HepG2 (cell line): ENCODE measurements at regions not wholly inside any gene's neighbourhood (a gene's known extent, or its start where the extent isn't known, plus 50 kb on each side); places are given as distances from the start of the nearest gene placed in this dataset.

Source experiments
- ATAC-seq: fragments of 200-7000 bp; cut with Tn5 transposase; 3 replicates; pipeline ENCODE4 v1.9.1; 2020; ENCODE audit warnings: mild to moderate bottlenecking, moderate library complexity
- BruUV-seq: library from RNA; stranded (reverse); fragments of 400-500 nt; replicated peaks from 2 replicates; lab custom pipeline; 2021; lab: Mats Ljungman, UMichigan
- CTCF ChIA-PET: fragments of 300-600 bp; formaldehyde crosslinking; extraction: SDS; loops from one replicate; lab custom pipeline; 2021; ENCODE audit warnings: low total read pairs, inconsistent platforms, low intra/inter-chr PET ratio; lab: Yijun Ruan, JAX
- POLR2A ChIA-PET: fragments of 350-600 bp; sonication (Branson Sonifier 250); formaldehyde crosslinking; loops from one replicate; lab custom pipeline; 2020; ENCODE audit warnings: antibody characterized with exemption, inconsistent platforms; lab: Yijun Ruan, JAX
- DNase-seq: peaks from one replicate; pipeline ENCODE4 v3.0.0-alpha.2; 2015; ENCODE audit warnings: low spot score
- FAIRE-seq: peaks from 3 replicates; lab custom pipeline; 2011; peaks lifted over from hg19 to GRCh38; lab: Jason Lieb, UNC
- H2AFZ ChIP-seq: one replicate; pipeline ENCODE4 v1.6.1; 2011; ENCODE audit warnings: low read length, inconsistent platforms
- H3K27ac ChIP-seq: fragments of 300-600 bp; 3 replicates; pipeline ENCODE4 v1.8.0; 2011; ENCODE audit warnings: mixed run types, mild to moderate bottlenecking, mixed read lengths, low read length, inconsistent platforms; ENCODE audit not compliant: insufficient read depth; ENCODE audit errors: extremely low read length
- H3K27me3 ChIP-seq, 2 experiments: fragments of 200-600 bp in 1 of 2; 2 replicates in 1 of 2; 3 replicates in 1 of 2; pipeline versions ENCODE4 v1.6.0 to v1.8.0; 2011; ENCODE audit warnings: low read length in 2 of 2, mild to moderate bottlenecking in 2 of 2, moderate library complexity in 2 of 2, inconsistent platforms in 1 of 2; ENCODE audit not compliant: insufficient read depth in 2 of 2, control insufficient read depth in 1 of 2
- H3K36me3 ChIP-seq, 2 experiments: fragments of 200-600 bp in 1 of 2; replicated peaks in 1 of 2; 2 replicates in 1 of 2; 3 replicates in 1 of 2; pipeline versions ENCODE4 v1.5.1 to v1.8.0; 2011; ENCODE audit warnings: low read length in 2 of 2, inconsistent platforms in 1 of 2; ENCODE audit not compliant: insufficient read depth in 2 of 2, control insufficient read depth in 1 of 2
- H3K4me1 ChIP-seq: 2 replicates; pipeline ENCODE4 v1.5.1; 2012; ENCODE audit warnings: low read length, inconsistent platforms; ENCODE audit not compliant: insufficient read depth
- H3K4me2 ChIP-seq: 2 replicates; pipeline ENCODE4 v1.6.0; 2011; ENCODE audit warnings: low read depth, low read length, inconsistent platforms
- H3K4me3 ChIP-seq, 3 experiments: fragments of 200-600 bp in 1 of 3; sonication (generic), shearing (Covaris generic) in 1 of 3; replicated peaks in 1 of 3; 2 replicates each; pipeline ENCODE4 v1.5.1; 2011 to 2016; ENCODE audit warnings: low read length in 3 of 3, inconsistent platforms in 2 of 3, low read depth in 2 of 3, mild to moderate bottlenecking in 2 of 3, control low read depth in 1 of 3, mixed read lengths in 1 of 3; ENCODE audit not compliant: insufficient read depth in 1 of 3
- H3K79me2 ChIP-seq: one replicate; pipeline ENCODE4 v1.6.1; 2011; ENCODE audit warnings: low read length, inconsistent platforms; ENCODE audit not compliant: insufficient read depth
- H3K9ac ChIP-seq: 2 replicates; pipeline ENCODE4 v1.6.0; 2011; ENCODE audit warnings: mild to moderate bottlenecking, low read depth, low read length, inconsistent platforms; ENCODE audit not compliant: insufficient read depth
- H3K9me3 ChIP-seq: 2 replicates; pipeline ENCODE4 v1.5.1; 2012; ENCODE audit warnings: mild to moderate bottlenecking, low read length
- H4K20me1 ChIP-seq: 2 replicates; pipeline ENCODE4 v1.6.0; 2011; ENCODE audit warnings: inconsistent platforms, mild to moderate bottlenecking, low read length, moderate library complexity; ENCODE audit not compliant: insufficient read depth
- AGO1 ChIP-seq: fragments of 200-400 bp; formaldehyde crosslinking; IDR thresholded peaks from 2 replicates; pipeline ENCODE4 v1.6.1; 2017; ENCODE audit warnings: mild to moderate bottlenecking, low read depth, low read length, moderate library complexity; ENCODE audit not compliant: poor library complexity, severe bottlenecking
- DPF2 ChIP-seq: sonication (generic); formaldehyde crosslinking; IDR thresholded peaks from 2 replicates; pipeline ENCODE4 v1.4.0; 2020; ENCODE audit warnings: mild to moderate bottlenecking, low read depth, missing genetic modification reagents, borderline replicate concordance
- EED ChIP-seq: sonication (generic); formaldehyde crosslinking; IDR thresholded peaks from 2 replicates; pipeline ENCODE4 v1.5.0; 2020; ENCODE audit warnings: mild to moderate bottlenecking, missing genetic modification reagents
- GFI1 ChIP-seq: sonication (generic); formaldehyde crosslinking; IDR thresholded peaks from 2 replicates; pipeline ENCODE4 v1.5.0; 2020; ENCODE audit warnings: missing genetic modification reagents, mild to moderate bottlenecking, borderline replicate concordance
- HNRNPH1 ChIP-seq: fragments of 200-400 bp; formaldehyde crosslinking; optimal IDR thresholded peaks from 2 replicates; pipeline ENCODE3; 2017; ENCODE audit warnings: mild to moderate bottlenecking, low read depth, low read length
- HNRNPL ChIP-seq: fragments of 200-400 bp; formaldehyde crosslinking; IDR thresholded peaks from 2 replicates; pipeline ENCODE4 v1.6.1; 2017; ENCODE audit warnings: mild to moderate bottlenecking, low read depth, low read length
- MAF1 ChIP-seq: sonication (generic); formaldehyde crosslinking; IDR thresholded peaks from 2 replicates; pipeline ENCODE4 v1.5.0; 2020; ENCODE audit warnings: missing genetic modification reagents, borderline replicate concordance
- MEIS1 ChIP-seq: sonication (generic); formaldehyde crosslinking; IDR thresholded peaks from 2 replicates; pipeline ENCODE4 v1.9.0; 2021; ENCODE audit warnings: mild to moderate bottlenecking, missing genetic modification reagents, moderate library complexity, borderline replicate concordance
- MYC ChIP-seq: sonication (generic); formaldehyde crosslinking; IDR thresholded peaks from 2 replicates; pipeline ENCODE4 v1.9.0; 2021; ENCODE audit warnings: missing genetic modification reagents, borderline replicate concordance
- NFIB ChIP-seq: sonication (generic); formaldehyde crosslinking; IDR thresholded peaks from 2 replicates; pipeline ENCODE4 v1.9.0; 2021; ENCODE audit warnings: missing genetic modification reagents, mild to moderate bottlenecking, borderline replicate concordance
- POLR2G ChIP-seq: fragments of 200-400 bp; formaldehyde crosslinking; IDR thresholded peaks from 2 replicates; pipeline ENCODE4 v1.6.1; 2018; ENCODE audit warnings: mild to moderate bottlenecking, low read depth, low read length, moderate library complexity
- RARA ChIP-seq: IDR thresholded peaks from 2 replicates; pipeline ENCODE4 v1.6.1; 2016; ENCODE audit warnings: missing genetic modification reagents, missing compliant biosample characterization
- RCOR2 ChIP-seq: IDR thresholded peaks from 2 replicates; pipeline ENCODE4 v1.6.1; 2016; ENCODE audit warnings: missing biosample characterization, missing genetic modification reagents
- SMAD9 ChIP-seq: sonication (generic); formaldehyde crosslinking; IDR thresholded peaks from 2 replicates; pipeline ENCODE4 v1.5.1; 2020; ENCODE audit warnings: mild to moderate bottlenecking, missing genetic modification reagents
- ZMYM3 ChIP-seq: sonication (generic); formaldehyde crosslinking; IDR thresholded peaks from 2 replicates; pipeline ENCODE4 v1.5.1; 2020; ENCODE audit warnings: mild to moderate bottlenecking, missing genetic modification reagents
- ZNF12 ChIP-seq: sonication (generic); formaldehyde crosslinking; IDR thresholded peaks from 2 replicates; pipeline ENCODE4 v1.5.0; 2020; ENCODE audit warnings: missing genetic modification reagents
- ZNF552 ChIP-seq: sonication (generic); formaldehyde crosslinking; IDR thresholded peaks from 2 replicates; pipeline ENCODE4 v1.9.0; 2022; ENCODE audit warnings: missing genetic modification reagents, mild to moderate bottlenecking, borderline replicate concordance
- ZNF691 ChIP-seq: sonication (generic); formaldehyde crosslinking; IDR thresholded peaks from 2 replicates; pipeline ENCODE4 v1.4.0; 2020; ENCODE audit warnings: missing genetic modification reagents, low read depth, mild to moderate bottlenecking, borderline replicate concordance
- ZNF720 ChIP-seq: sonication (generic); formaldehyde crosslinking; IDR thresholded peaks from 2 replicates; pipeline ENCODE4 v1.4.0; 2020; ENCODE audit warnings: missing genetic modification reagents
- ZNF776 ChIP-seq: sonication (generic); formaldehyde crosslinking; IDR thresholded peaks from 2 replicates; pipeline ENCODE4 v1.4.0; 2020; ENCODE audit warnings: mild to moderate bottlenecking, missing genetic modification reagents
- ZUFSP ChIP-seq: sonication (generic); formaldehyde crosslinking; IDR thresholded peaks from 2 replicates; pipeline ENCODE4 v1.9.0; 2021; ENCODE audit warnings: missing genetic modification reagents, mild to moderate bottlenecking, borderline replicate concordance
- WGBS: methylation state at CpG from one replicate; pipeline ENCODE4 v1.1.6; 2017; ENCODE audit warnings: low lambda C conversion rate; 5-methylcytosine and 5-hydroxymethylcytosine counted together
- in situ Hi-C: cut with HindIII; loops from 2 replicates; pipeline ENCODE4 v1.10.0; 2017; ENCODE audit warnings: low pct_unique_long_range_greater_than_20kb; ENCODE audit not compliant: extremely low pct_ligation_motif_present
- intact Hi-C: fragments of 100-400 bp; cut with micrococcal nuclease; formaldehyde crosslinking; loops from one replicate; pipeline ENCODE4 v1.10.0; 2022; ENCODE audit not compliant: unreplicated experiment
- TF ChIP-seq, protein P1 (sequence below): fragments of 450-650 bp; IDR thresholded peaks from 2 replicates; pipeline ENCODE4 v1.6.1; 2016

DNA sequence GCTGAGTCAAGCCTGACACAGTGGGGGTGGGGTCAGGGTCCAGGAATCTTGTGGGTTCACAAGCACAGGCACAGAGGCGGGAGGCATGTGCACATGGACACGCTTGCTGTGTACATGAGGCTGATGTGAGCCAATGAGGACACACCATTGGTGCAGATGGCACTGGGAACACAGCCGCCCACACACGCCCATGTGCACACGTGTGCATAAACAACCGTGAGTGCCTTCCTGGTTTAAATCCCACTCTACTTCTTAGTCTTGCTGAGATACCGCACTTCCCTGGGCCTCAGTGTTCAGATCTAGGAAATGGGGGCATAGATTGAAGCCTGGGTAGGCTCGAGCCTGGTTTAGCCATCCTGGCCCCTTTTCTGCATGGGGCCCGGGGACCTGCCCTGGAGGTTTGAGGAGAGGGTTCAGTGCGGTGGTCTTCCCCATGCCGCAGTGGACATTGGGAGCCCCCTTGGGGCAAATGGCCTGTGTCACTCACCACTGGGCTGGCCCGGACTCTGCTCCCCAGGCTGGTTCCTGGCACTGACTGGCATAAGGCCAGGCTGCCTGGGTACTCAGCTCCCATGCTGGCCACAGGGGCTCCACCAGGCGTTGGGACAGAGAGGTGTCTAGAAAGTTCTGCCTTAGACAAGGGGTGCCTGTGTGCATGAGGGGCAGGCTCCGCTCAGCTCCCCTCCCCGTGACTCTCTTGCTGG is 60.2 kb downstream of the CEBPB start:
- BruUV-seq = no TSS peak
- in situ Hi-C loops = no loop called here
- Histone ChIP-seq H3K9me3 (no peaks in the 10 kb centered on the region), H3K4me3 (no peak overlapping the region), H3K79me2 (no peaks in the 10 kb centered on the region), H3K9ac (no peak overlapping the region), H3K36me3 (no peaks in the 10 kb centered on the region), H4K20me1 (no peaks in the 10 kb centered on the region), H3K27ac (no peak overlapping the region), H3K27me3 (peaks cover 16 to 48% of the 10 kb centered on the region in 2 experiments; a peak in 4 of 5 replicates), H3K4me2 (no peak overlapping the region), H3K4me1 (peaks cover 48% of the 10 kb centered on the region), H2AFZ (no peak overlapping the region)
- CTCF ChIA-PET = no interaction called here
- FAIRE-seq = no peak
- intact Hi-C loops = no loop called here
- no peak for DNase-seq
- POLR2A ChIA-PET = no interaction called here
- ATAC-seq = no peak
- 57% methylated on average over 14 of the region's 15 CpGs for WGBS
- TF ChIP-seq EED (CRISPR knock-in tag) (0 out of 2 replicates have a peak, but pooled peaks have one; percentile 14), ZNF552 (0 out of 2 replicates have a peak, but pooled peaks have one; percentile 44), RCOR2 (no peak), AGO1 (no peak), RARA (CRISPR knock-in tag) (no peak), HNRNPH1 (no peak), POLR2G (no peak), HNRNPL (0 out of 2 replicates have a peak, but pooled peaks have one; percentile 56), MYC (CRISPR knock-in tag) (0 out of 2 replicates have a peak, but pooled peaks have one; percentile 17), ZNF776 (CRISPR knock-in tag) (no peak), DPF2 (CRISPR knock-in tag) (0 out of 2 replicates have a peak, but pooled peaks have one; percentile 40), ZNF12 (CRISPR knock-in tag) (no peak), SMAD9 (CRISPR knock-in tag) (no peak), MAF1 (CRISPR knock-in tag) (no peak), ZNF720 (no peak), ZMYM3 (CRISPR knock-in tag) (peak; percentile 89), ZNF691 (CRISPR knock-in tag) (0 out of 2 replicates have a peak, but pooled peaks have one; percentile 25), ZUFSP (no peak), NFIB (no peak), MEIS1 (no peak), GFI1 (no peak)
- TF ChIP-seq, protein P1, sequence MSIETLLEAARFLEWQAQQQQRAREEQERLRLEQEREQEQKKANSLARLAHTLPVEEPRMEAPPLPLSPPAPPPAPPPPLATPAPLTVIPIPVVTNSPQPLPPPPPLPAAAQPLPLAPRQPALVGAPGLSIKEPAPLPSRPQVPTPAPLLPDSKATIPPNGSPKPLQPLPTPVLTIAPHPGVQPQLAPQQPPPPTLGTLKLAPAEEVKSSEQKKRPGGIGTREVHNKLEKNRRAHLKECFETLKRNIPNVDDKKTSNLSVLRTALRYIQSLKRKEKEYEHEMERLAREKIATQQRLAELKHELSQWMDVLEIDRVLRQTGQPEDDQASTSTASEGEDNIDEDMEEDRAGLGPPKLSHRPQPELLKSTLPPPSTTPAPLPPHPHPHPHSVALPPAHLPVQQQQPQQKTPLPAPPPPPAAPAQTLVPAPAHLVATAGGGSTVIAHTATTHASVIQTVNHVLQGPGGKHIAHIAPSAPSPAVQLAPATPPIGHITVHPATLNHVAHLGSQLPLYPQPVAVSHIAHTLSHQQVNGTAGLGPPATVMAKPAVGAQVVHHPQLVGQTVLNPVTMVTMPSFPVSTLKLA = 0 out of 2 replicates have a peak, but pooled peaks have one; percentile 45
